OCI-LY1 (cell line): ENCODE measurements at regions not wholly inside any gene's neighbourhood (a gene's known extent, or its start where the extent isn't known, plus 50 kb on each side); places are given as distances from the start of the nearest gene placed in this dataset.

ENCODE experiments used
- H2AFZ ChIP-seq: fragments of 200-600 bp; sonication (generic), shearing (Covaris generic); 2 replicates; pipeline ENCODE4 v1.6.0; 2014; ENCODE audit warnings: antibody characterized with exemption, mild to moderate bottlenecking, low read length
- H3F3A ChIP-seq: fragments of 200-600 bp; sonication (generic), shearing (Covaris generic); 2 replicates; pipeline ENCODE4 v1.6.0; 2014; ENCODE audit warnings: mild to moderate bottlenecking, antibody characterized with exemption, low read length, moderate library complexity; ENCODE audit not compliant: insufficient read depth
- H3K27ac ChIP-seq: fragments of 200-600 bp; sonication (generic); 2 replicates; pipeline ENCODE4 v1.5.1; 2014; ENCODE audit warnings: low read length, mixed run types, mild to moderate bottlenecking, low read depth; ENCODE audit not compliant: poor library complexity, severe bottlenecking
- H3K27me3 ChIP-seq: fragments of 200-600 bp; sonication (generic); 2 replicates; pipeline ENCODE4 v1.6.0; 2014; ENCODE audit warnings: antibody characterized with exemption, mild to moderate bottlenecking, low read length, moderate library complexity; ENCODE audit not compliant: insufficient read depth
- H3K36me3 ChIP-seq: fragments of 200-600 bp; sonication (generic); 2 replicates; pipeline ENCODE4 v1.6.1; 2014; ENCODE audit warnings: mild to moderate bottlenecking, antibody characterized with exemption, low read length, moderate library complexity, mixed read lengths; ENCODE audit not compliant: insufficient read depth
- H3K4me1 ChIP-seq: fragments of 200-600 bp; sonication (generic); 2 replicates; pipeline ENCODE4 v1.5.1; 2014; ENCODE audit warnings: mild to moderate bottlenecking, low read length, moderate library complexity; ENCODE audit not compliant: insufficient read depth, severe bottlenecking
- H3K4me2 ChIP-seq: fragments of 200-600 bp; sonication (generic), shearing (Covaris generic); 2 replicates; pipeline ENCODE4 v1.6.1; 2014; ENCODE audit warnings: low read length
- H3K4me3 ChIP-seq: fragments of 200-600 bp; sonication (generic); 2 replicates; pipeline ENCODE4 v1.5.1; 2014; ENCODE audit warnings: low read length, low read depth, mild to moderate bottlenecking, mixed read lengths; ENCODE audit not compliant: poor library complexity, severe bottlenecking
- H3K79me2 ChIP-seq: fragments of 200-600 bp; shearing (Covaris generic); 2 replicates; pipeline ENCODE4 v1.6.1; 2016; ENCODE audit warnings: mixed run types, low read length, mixed read lengths; ENCODE audit not compliant: insufficient read depth
- H3K9ac ChIP-seq: fragments of 200-600 bp; sonication (generic), shearing (Covaris generic); 2 replicates; pipeline ENCODE4 v1.6.1; 2014; ENCODE audit warnings: mild to moderate bottlenecking, low read length, mixed read lengths
- H3K9me2 ChIP-seq: fragments of 200-600 bp; sonication (generic), shearing (Covaris generic); 2 replicates; pipeline ENCODE4 v1.6.1; 2014; ENCODE audit warnings: low read depth, mild to moderate bottlenecking, low read length, mixed read lengths
- H3K9me3 ChIP-seq: fragments of 200-600 bp; shearing (Covaris generic); 2 replicates; pipeline ENCODE4 v1.6.1; 2014; ENCODE audit warnings: low read length, mixed read lengths
- H4K20me1 ChIP-seq: fragments of 200-600 bp; sonication (generic), shearing (Covaris generic); 2 replicates; pipeline ENCODE4 v1.6.0; 2016; ENCODE audit warnings: mild to moderate bottlenecking, low read length; ENCODE audit not compliant: insufficient read depth
- EZH2 ChIP-seq: fragments of 200-600 bp; sonication (generic), shearing (Covaris generic); IDR thresholded peaks from 2 replicates; pipeline ENCODE4 v1.8.0; 2017; ENCODE audit warnings: borderline replicate concordance, mixed run types, mild to moderate bottlenecking, antibody characterized with exemption, low read length, moderate library complexity, mixed read lengths
- TF ChIP-seq, protein P1 (sequence below): fragments of 200-600 bp; sonication (generic), shearing (Covaris generic); IDR thresholded peaks from 2 replicates; pipeline ENCODE4 v1.5.1; 2017; ENCODE audit warnings: mild to moderate bottlenecking, antibody characterized with exemption, low read length, moderate library complexity, mixed read lengths

DNA sequence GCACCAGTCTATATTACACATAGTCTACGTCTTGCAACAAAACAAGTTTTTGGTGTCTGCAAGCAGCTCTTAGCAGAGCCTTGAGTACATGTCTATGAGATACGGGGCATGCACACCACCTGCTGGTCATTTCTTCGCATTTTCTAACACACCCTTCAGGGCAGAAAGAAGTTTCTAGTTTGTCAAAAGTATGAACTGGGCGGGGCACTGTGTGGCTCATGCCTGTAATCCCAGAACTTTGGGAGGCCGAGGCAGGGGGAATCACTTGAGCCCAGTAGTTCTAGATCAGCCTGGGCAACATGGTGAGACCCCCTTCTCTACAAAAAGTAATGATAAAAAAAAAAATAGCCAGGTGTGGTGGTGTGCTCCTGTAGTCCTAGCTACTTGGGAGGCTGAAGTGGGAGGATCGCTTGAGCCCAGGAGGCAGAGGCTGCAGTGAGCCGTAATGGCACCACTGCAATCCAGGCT lies 64.2 kb upstream of the ARL8B start:
- TF ChIP-seq, protein P1, sequence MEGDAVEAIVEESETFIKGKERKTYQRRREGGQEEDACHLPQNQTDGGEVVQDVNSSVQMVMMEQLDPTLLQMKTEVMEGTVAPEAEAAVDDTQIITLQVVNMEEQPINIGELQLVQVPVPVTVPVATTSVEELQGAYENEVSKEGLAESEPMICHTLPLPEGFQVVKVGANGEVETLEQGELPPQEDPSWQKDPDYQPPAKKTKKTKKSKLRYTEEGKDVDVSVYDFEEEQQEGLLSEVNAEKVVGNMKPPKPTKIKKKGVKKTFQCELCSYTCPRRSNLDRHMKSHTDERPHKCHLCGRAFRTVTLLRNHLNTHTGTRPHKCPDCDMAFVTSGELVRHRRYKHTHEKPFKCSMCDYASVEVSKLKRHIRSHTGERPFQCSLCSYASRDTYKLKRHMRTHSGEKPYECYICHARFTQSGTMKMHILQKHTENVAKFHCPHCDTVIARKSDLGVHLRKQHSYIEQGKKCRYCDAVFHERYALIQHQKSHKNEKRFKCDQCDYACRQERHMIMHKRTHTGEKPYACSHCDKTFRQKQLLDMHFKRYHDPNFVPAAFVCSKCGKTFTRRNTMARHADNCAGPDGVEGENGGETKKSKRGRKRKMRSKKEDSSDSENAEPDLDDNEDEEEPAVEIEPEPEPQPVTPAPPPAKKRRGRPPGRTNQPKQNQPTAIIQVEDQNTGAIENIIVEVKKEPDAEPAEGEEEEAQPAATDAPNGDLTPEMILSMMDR, result peak; percentile 68
- TF ChIP-seq EZH2, result no peak
- no peaks in the 10 kb centered on the region for H3K79me2 ChIP-seq
- no peaks in the 10 kb centered on the region for H3K4me1 ChIP-seq
- H3K27me3 ChIP-seq, result no peaks in the 10 kb centered on the region
- H3K9me2 ChIP-seq, result no peaks in the 10 kb centered on the region
- H4K20me1 ChIP-seq, result no peaks in the 10 kb centered on the region
- no peak overlapping the region for H3K4me3 ChIP-seq
- no peaks in the 10 kb centered on the region for H3F3A ChIP-seq
- H2AFZ ChIP-seq, result no peak overlapping the region
- no peaks in the 10 kb centered on the region for H3K9me3 ChIP-seq
- no peak overlapping the region for H3K9ac ChIP-seq
- H3K36me3 ChIP-seq, result no peaks in the 10 kb centered on the region
- no peak overlapping the region for H3K27ac ChIP-seq
- no peak overlapping the region for H3K4me2 ChIP-seq

DNA sequence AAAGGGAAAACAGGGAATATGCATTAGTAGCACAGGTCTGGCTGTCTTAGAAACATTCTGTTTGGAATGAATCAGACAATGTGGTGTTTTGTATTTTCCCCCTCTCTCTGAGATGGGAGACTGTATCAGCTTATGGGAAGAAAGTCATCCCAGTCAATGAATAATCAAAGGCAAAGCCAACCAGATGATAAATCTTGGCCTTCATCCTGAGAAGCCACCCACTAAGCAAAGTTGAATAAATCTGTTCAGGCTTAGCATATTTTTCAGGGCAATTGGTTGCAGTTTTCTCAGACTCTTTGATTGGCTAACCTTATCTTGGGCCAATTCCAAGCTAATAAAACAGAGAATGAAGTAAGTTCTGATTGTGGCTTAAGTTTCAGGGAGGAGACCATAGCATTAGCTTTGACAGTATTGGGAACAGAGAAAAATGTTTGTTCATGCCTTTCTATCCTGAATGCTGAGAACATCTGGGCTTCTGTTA lies 63.6 kb upstream of the ARL8B start:
- Histone ChIP-seq H3K4me2 (no peak overlapping the region), H3K9me2 (no peaks in the 10 kb centered on the region), H3K27ac (no peak overlapping the region), H3K4me1 (no peaks in the 10 kb centered on the region), H3F3A (no peaks in the 10 kb centered on the region), H2AFZ (no peak overlapping the region), H3K79me2 (no peaks in the 10 kb centered on the region), H4K20me1 (no peaks in the 10 kb centered on the region), H3K36me3 (no peaks in the 10 kb centered on the region), H3K27me3 (no peaks in the 10 kb centered on the region), H3K4me3 (no peak overlapping the region), H3K9me3 (no peaks in the 10 kb centered on the region), H3K9ac (no peak overlapping the region)
- TF ChIP-seq, protein P1, result no peak
- TF ChIP-seq EZH2, result no peak

DNA sequence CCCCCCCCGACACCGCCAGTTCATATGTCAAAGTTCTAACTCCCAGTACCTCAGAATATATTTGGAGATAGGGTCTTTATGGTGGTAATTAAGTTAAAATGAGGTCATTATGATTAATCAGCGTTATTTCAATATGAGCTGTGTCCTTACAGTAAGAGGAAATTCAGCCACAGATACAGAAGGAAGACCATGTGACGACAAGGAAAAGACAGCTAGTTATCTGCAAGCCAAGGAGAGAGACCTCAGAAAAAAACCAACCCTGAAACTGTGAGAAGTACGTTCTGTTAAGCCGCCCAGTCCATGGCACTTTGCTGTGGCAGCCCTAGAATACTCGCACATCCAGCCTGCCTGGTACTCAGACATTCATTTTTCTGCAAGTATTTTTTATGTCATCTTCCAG lies 62.3 kb upstream of the ARL8B start:
- no peak overlapping the region for H3K9ac ChIP-seq
- H3K79me2 ChIP-seq, result no peaks in the 10 kb centered on the region
- H3F3A ChIP-seq, result no peaks in the 10 kb centered on the region
- no peaks in the 10 kb centered on the region for H3K36me3 ChIP-seq
- H2AFZ ChIP-seq, result no peak overlapping the region
- H3K9me2 ChIP-seq, result no peaks in the 10 kb centered on the region
- no peak overlapping the region for H3K27ac ChIP-seq
- H3K27me3 ChIP-seq, result no peaks in the 10 kb centered on the region
- H3K4me1 ChIP-seq, result no peaks in the 10 kb centered on the region
- no peak overlapping the region for H3K4me2 ChIP-seq
- TF ChIP-seq, protein P1, result no peak
- no peak for TF ChIP-seq EZH2
- no peak overlapping the region for H3K4me3 ChIP-seq
- H4K20me1 ChIP-seq, result no peaks in the 10 kb centered on the region
- no peaks in the 10 kb centered on the region for H3K9me3 ChIP-seq
